Choroid plexus epithelial cell (primary cell): ENCODE measurements at regions not wholly inside any gene's neighbourhood (a gene's known extent, or its start where the extent isn't known, plus 50 kb on each side); places are given as distances from the start of the nearest gene placed in this dataset.

Experiments
- DNase-seq: peaks from one replicate; pipeline ENCODE4 v3.0.0-alpha.2; 2010; ENCODE audit warnings: low read depth
- H3K4me3 ChIP-seq: 2 replicates; pipeline ENCODE4 v1.5.1; 2011; ENCODE audit warnings: low read depth, mild to moderate bottlenecking, control low read depth, low read length, moderate library complexity
- TF ChIP-seq, protein P1 (sequence below): conservative IDR thresholded peaks from 2 replicates; pipeline ENCODE4 v1.5.1; 2011; ENCODE audit warnings: low read depth, mild to moderate bottlenecking, control low read depth, inconsistent platforms, low read length, moderate library complexity

DNA sequence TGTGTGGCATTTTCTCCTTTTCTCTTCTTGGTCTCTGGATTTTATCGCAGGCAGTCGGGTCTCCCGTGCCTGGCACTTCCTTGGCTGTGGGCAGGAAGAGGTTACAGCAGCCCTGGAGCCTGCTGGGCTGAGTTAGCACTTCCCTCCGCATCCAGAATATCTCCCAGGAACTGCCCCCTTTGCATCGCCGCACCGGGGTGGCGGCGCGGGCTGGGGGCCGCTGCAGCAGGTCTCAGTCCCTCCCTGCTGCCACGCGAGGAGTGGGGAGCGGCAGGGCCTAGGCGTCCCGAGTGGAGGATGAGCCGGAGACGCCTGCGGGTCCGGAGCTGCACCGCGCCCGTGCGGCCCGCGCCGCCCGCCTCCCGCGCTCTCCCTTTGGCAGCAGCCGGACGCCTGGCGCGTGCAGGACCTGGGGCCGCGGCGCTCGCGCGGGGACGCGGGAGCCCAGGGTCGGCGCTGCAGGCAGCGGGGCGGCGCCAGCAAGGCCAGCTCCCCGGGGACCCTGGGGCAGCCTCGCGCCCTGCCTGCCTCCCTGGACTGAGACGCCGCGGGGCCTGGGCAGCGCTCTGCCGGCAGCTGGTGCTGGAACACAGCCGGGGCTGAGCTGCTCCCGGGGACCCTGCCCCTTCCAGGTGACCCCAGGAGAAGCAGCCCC is 192.8 kb downstream of the PRDM2 start:
- TF ChIP-seq, protein P1, sequence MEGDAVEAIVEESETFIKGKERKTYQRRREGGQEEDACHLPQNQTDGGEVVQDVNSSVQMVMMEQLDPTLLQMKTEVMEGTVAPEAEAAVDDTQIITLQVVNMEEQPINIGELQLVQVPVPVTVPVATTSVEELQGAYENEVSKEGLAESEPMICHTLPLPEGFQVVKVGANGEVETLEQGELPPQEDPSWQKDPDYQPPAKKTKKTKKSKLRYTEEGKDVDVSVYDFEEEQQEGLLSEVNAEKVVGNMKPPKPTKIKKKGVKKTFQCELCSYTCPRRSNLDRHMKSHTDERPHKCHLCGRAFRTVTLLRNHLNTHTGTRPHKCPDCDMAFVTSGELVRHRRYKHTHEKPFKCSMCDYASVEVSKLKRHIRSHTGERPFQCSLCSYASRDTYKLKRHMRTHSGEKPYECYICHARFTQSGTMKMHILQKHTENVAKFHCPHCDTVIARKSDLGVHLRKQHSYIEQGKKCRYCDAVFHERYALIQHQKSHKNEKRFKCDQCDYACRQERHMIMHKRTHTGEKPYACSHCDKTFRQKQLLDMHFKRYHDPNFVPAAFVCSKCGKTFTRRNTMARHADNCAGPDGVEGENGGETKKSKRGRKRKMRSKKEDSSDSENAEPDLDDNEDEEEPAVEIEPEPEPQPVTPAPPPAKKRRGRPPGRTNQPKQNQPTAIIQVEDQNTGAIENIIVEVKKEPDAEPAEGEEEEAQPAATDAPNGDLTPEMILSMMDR = no peak
- no peak for DNase-seq
- no peak overlapping the region for H3K4me3 ChIP-seq

DNA sequence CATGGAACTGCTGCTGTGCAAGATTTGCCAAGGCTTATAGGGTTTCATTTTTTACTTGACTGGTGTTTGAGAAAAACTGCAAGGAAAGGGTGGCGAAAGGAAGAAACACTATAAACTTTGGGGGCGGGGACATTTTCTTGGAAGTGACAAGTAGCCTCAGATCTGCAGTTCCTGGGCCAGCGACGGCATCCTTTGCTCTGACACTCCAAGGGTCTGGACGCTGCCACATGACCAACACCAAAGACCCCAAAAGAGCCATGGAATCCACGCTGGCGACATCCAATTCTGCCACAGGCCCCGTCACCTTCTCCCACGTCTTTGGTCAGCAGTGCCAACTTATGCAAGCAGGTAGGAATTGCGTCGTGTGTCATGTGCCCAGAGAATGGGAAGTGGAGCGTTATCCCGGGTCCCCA is 193.4 kb downstream of the PRDM2 start:
- H3K4me3 ChIP-seq = no peak overlapping the region
- DNase-seq = no peak

DNA sequence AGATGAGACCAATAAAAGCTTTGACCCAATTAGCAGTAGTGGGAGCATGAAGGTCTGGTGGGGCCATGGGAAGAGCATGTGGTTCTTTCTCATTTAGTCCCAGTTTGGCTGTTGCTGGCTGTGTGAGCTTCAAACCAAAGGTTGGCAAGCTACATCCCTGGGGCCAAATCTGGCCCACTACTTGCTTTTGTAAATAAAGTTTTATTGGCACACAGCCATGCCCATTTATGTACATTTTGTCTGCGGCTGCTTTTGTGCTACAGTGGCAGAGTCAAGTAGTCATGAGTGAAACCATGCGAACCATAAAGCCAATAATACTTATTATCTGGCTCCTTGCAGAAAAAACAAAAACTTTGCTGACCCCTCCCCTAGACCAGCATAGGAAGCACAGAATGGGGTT is 196.9 kb downstream of the PRDM2 start:
- no peak for DNase-seq
- TF ChIP-seq, protein P1 = no peak
- H3K4me3 ChIP-seq = no peak overlapping the region

More for the DNA sequence above, 193.4 kb downstream of the PRDM2 start:
- TF ChIP-seq, protein P1 = no peak

DNA sequence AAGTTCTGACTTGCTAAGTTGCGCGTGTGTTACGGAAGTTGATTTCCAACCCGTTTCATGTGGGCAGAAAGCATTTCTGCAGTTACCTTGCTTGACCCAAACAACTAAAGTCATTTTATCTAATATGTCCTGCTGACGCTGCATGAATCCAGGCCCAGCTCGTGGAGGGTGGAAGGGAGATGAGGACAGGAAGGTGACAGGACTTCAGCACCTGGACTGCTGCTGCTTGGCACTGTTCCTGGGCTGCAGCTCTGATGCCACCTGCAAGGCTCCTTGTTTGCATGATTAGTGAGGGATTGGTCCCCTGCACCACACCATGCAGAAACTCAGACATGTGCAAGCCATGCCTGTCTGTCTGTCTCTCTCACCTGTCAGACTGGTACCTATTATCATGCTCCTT is 198.4 kb downstream of the PRDM2 start:
- no peak for DNase-seq
- H3K4me3 ChIP-seq = no peak overlapping the region
- TF ChIP-seq, protein P1 = no peak

DNA sequence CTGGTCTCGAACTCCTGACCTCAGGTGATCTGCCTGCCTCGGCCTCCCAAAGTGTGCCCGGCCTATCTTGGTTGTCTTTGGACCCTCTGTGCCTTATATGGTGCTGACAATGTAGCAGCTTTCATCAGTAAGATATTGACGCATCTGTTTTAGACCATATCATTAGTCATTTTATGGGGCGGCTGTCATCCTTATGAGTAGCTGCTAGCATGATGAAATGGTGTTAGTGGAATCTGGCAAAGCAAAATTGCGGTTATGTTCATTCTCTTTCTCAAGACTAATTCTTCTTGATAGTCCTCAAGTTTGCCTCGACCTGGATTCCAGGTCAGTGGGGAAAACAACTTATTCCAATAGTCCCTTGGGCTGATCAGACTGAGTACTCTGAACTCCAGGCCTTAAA is 199.9 kb downstream of the PRDM2 start:
- H3K4me3 ChIP-seq = no peak overlapping the region
- peak; percentile 37 for DNase-seq
- TF ChIP-seq, protein P1 = no peak

DNA sequence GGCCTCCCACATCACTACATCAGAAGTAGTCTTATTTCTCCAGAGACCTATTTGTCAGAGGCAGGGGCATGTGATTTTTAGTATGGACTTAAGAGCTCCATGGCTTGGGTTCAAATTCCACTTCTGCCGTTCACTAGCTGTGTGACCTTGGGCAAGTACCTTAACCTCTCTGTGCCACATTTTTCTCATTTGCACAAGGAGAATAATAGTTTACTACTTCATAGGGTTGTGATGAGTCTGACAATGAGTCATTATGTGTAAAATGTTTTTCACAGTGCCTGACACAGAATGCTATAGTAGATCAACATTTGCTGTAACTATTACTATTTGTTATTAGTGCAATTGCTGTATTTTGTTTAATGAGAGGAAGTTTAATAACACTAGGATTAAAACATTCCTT is 200.6 kb downstream of the PRDM2 start:
- no peak overlapping the region for H3K4me3 ChIP-seq
- TF ChIP-seq, protein P1 = no peak
- DNase-seq = peak; percentile 5

DNA sequence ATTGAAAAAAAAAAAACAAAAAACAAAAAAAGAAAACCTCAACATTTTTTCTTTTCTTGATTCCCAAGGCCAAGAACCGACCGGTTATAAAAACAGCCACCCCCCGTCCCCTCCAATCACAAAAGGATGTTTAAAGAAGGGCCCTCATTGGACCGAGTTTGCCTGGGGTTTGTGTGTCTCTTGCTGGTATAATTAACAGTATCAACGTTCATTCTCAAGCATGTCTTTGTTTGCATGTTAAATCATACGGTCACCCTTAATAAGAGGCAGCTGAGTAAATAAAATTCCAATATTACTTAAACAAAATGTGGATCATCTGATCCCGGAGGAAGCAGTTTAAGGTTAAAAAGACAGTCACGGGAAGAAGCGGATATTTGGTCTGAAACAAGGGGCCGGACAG is 201.1 kb downstream of the PRDM2 start:
- no peak for DNase-seq
- H3K4me3 ChIP-seq = no peak overlapping the region
- TF ChIP-seq, protein P1 = no peak
